Activated B cell treated with CpG ODN at 0.5 μM for 24 hours (primary cell): ENCODE measurements at regions not wholly inside any gene's neighbourhood (a gene's known extent, or its start where the extent isn't known, plus 50 kb on each side); places are given as distances from the start of the nearest gene placed in this dataset.

ENCODE experiments used
- ATAC-seq: fragments of 200-7000 bp; cut with Tn5 transposase; one replicate; pipeline ENCODE4 v1.10.0; 2021; ENCODE audit warnings: low read depth, mild to moderate bottlenecking, moderate library complexity
- CTCF ChIA-PET: fragments of 350-600 bp; sonication (Branson Sonifier 250); formaldehyde crosslinking; loops from one replicate; lab custom pipeline; 2021; ENCODE audit warnings: antibody characterized with exemption; lab: Charles Lee
- POLR2A ChIA-PET: fragments of 350-600 bp; sonication (Branson Sonifier 250); formaldehyde crosslinking; loops from one replicate; lab custom pipeline; 2021; ENCODE audit warnings: antibody characterized with exemption; lab: Charles Lee
- DNase-seq: peaks from one replicate; pipeline ENCODE4 v3.0.0; 2022
- H3K27ac Mint-ChIP-seq: one replicate; pipeline ENCODE4 v1.8.0; 2020; ENCODE audit warnings: mixed read lengths
- H3K27me3 Mint-ChIP-seq: one replicate; pipeline ENCODE4 v1.8.0; 2021; ENCODE audit warnings: mixed read lengths
- H3K36me3 Mint-ChIP-seq: one replicate; pipeline ENCODE4 v1.8.0; 2021; ENCODE audit warnings: low read depth, mixed read lengths
- H3K4me1 Mint-ChIP-seq: one replicate; pipeline ENCODE4 v1.8.0; 2021; ENCODE audit warnings: mixed read lengths
- H3K4me3 Mint-ChIP-seq: one replicate; pipeline ENCODE4 v1.8.0; 2020; ENCODE audit warnings: mild to moderate bottlenecking, mixed read lengths
- H3K9me3 Mint-ChIP-seq: one replicate; pipeline ENCODE4 v1.8.0; 2020; ENCODE audit warnings: mixed read lengths
- CTCF ChIP-seq: fragments of 200-600 bp; IDR thresholded peaks from one replicate; pipeline ENCODE4 v1.8.0; 2022; ENCODE audit warnings: antibody characterized with exemption, mild to moderate bottlenecking
- intact Hi-C: fragments of 100-400 bp; cut with micrococcal nuclease; formaldehyde crosslinking; loops from one replicate; pipeline ENCODE4 v1.15.1; 2024

DNA sequence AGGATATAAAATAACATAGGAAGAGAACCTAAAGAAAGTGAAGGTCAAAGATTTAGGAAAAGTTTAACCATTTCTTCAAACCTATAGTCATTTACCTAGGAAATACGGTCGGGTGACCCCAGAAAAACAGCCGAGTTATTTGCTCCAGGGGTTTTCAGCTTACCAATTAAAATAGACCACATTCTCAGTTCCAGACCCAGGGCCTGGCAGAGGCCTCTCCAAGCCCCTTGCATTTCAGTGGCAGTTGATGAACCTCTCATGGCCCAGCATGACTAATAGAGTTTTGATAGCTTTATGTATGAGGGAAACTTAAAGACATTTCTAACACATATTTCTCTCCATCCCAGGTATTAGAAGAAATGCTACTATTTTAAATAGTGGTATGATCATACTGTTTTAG lies 113.5 kb downstream of the OGFRL1 start:
- DNase-seq (no peak), ATAC-seq (no peak)
- no peak overlapping the region for H3K27ac Mint-ChIP-seq
- peaks cover 5% of the 10 kb centered on the region for H3K4me1 Mint-ChIP-seq
- POLR2A ChIA-PET = no interaction called here
- CTCF ChIA-PET = no interaction called here
- no peaks in the 10 kb centered on the region for H3K36me3 Mint-ChIP-seq
- H3K27me3 Mint-ChIP-seq = peaks cover 4% of the 10 kb centered on the region
- no peak for TF ChIP-seq CTCF
- intact Hi-C loops = no loop called here
- H3K4me3 Mint-ChIP-seq = no peak overlapping the region
- no peaks in the 10 kb centered on the region for H3K9me3 Mint-ChIP-seq

DNA sequence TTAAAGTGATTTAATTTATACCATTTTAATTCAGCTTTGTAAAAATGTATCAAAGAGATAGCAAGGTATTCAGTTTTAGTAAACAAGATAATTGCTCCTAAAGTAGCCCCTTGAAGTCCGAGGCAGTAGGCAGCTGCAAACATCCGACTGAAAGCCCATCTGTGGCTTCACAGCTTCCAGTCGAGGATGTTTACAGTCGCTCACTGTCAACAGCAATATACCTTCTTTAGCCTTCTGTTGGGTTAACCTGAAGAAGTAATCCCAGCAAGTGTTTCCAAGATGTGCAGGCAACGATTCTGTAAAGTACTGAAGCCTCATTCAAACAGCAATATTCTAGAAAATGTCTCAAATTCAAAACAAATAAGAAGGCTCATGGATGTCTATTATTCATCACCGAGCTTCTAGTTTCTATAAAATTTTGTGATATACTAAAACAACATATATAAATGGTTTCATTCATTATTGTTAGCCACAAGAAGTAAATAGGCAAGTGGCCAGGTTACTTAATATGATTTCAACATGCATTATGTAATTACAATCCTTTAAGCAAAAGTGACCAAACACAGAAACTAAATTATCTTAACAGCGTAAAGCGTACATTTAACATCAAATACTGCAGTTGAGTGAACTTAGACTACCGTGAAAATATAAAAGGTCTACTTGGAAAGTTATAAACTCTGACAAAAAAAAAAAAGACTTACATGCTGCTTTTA lies 115.0 kb downstream of the OGFRL1 start:
- ChIA-PET CTCF (no interaction called here), POLR2A (no interaction called here)
- Mint-ChIP-seq H3K27ac (no peak overlapping the region), H3K9me3 (no peaks in the 10 kb centered on the region), H3K36me3 (no peaks in the 10 kb centered on the region), H3K4me3 (no peak overlapping the region), H3K4me1 (peaks cover 5% of the 10 kb centered on the region), H3K27me3 (peaks cover 4% of the 10 kb centered on the region)
- TF ChIP-seq CTCF = no peak
- intact Hi-C loops = no loop called here
- DNase-seq = no peak
- no peak for ATAC-seq

DNA sequence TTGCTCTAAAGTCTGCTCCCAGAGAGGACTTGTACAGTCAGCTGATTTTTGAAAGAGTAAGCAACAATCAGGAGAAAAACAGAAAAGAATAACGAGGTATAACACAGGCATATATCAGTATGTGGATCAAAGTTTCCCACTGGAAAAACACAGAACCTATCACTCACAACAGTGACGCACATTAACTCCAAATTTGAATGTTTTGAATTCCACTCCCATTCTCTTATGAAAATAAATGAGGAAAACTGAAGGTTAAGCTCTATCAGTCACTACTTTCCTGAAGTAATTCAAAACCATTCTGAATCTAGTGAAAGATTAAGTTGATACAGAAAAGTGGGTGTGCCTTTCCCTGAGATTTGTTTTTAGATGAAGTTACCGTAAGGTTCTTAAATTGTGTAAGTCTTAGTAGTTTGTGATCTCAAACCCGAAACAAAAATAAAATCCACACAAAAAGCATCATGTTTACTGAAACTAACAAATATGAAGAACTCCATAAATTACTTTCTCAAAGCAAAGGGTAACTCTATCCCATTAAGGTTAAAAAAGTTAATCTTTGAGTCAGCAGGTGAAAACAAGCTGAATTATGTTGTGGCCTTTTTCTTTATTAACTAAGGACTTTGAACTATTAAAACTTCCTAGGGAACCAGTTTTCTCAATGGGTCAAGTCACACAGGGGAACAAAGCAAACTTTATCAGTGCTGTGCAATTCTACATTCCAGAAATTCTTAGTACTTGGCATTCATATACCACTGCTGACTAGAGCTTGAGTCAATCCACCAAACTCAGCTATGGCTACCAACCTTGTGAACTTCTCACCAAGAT lies 115.7 kb downstream of the OGFRL1 start:
- no peaks in the 10 kb centered on the region for H3K9me3 Mint-ChIP-seq
- CTCF ChIA-PET = no interaction called here
- ATAC-seq = no peak

DNA sequence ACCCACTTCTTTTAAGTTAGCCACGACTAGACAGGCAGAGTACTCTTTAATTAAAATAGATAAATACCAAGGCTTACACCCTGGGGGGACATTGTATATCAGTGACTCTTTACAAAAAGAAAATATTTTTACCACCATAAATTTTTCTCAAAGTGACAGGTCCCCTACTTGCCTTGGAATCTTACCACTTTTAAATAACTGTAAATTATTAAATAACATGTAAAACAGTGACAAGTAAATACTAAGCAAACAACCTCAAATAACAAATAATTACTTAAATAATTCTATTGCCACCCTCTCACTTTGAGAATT lies 116.3 kb downstream of the OGFRL1 start:
- ChIA-PET CTCF (no interaction called here), POLR2A (no interaction called here)
- H3K36me3 Mint-ChIP-seq = no peaks in the 10 kb centered on the region
- H3K4me3 Mint-ChIP-seq = no peak overlapping the region
- peaks cover 4% of the 10 kb centered on the region for H3K27me3 Mint-ChIP-seq
- peaks cover 8% of the 10 kb centered on the region for H3K4me1 Mint-ChIP-seq
- no peak overlapping the region for H3K27ac Mint-ChIP-seq
- intact Hi-C loops = no loop called here
- no peak for TF ChIP-seq CTCF
- DNase-seq (no peak), ATAC-seq (no peak)
- no peaks in the 10 kb centered on the region for H3K9me3 Mint-ChIP-seq

More for the DNA sequence above, 115.7 kb downstream of the OGFRL1 start:
- Mint-ChIP-seq H3K4me3 (no peak overlapping the region), H3K4me1 (peaks cover 6% of the 10 kb centered on the region), H3K27me3 (peaks cover 4% of the 10 kb centered on the region), H3K36me3 (no peaks in the 10 kb centered on the region), H3K27ac (no peak overlapping the region)
- intact Hi-C loops = no loop called here
- POLR2A ChIA-PET = no interaction called here
- no peak for DNase-seq
- TF ChIP-seq CTCF = no peak

DNA sequence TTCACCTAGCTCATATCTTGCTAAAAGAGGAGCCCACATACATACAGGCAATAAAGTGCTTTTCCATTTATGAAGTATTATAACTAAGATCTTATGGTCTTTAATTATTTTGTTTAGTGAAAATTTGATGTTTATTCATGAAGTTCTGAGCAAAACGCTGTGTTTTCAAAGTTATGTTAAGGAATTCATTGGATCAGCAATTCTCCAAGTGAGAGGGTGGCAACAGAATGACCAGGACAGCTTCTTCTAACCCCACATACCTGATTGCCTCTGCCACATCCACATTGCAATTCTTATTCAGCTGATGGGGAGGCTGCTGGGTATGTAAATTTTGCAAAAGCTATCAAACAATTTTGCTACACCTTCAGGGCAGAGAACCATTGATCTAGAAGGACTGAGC lies 116.8 kb downstream of the OGFRL1 start:
- no peak for TF ChIP-seq CTCF
- no peak overlapping the region for H3K4me3 Mint-ChIP-seq
- H3K4me1 Mint-ChIP-seq = peaks cover 12% of the 10 kb centered on the region
- POLR2A ChIA-PET = no interaction called here
- intact Hi-C loops = no loop called here
- no peaks in the 10 kb centered on the region for H3K36me3 Mint-ChIP-seq
- H3K27ac Mint-ChIP-seq = no peak overlapping the region
- ATAC-seq = no peak
- CTCF ChIA-PET = no interaction called here
- DNase-seq = no peak
- peaks cover 4% of the 10 kb centered on the region for H3K27me3 Mint-ChIP-seq
- H3K9me3 Mint-ChIP-seq = no peaks in the 10 kb centered on the region
